Hippocampal formation (tissue), 2 donors: ENCODE measurements at regions not wholly inside any gene's neighbourhood (a gene's known extent, or its start where the extent isn't known, plus 50 kb on each side); places are given as distances from the start of the nearest gene placed in this dataset.
"Not testable (repeated sequence)": the region's sequence is repeated elsewhere in the genome, so short reads cannot be mapped to it uniquely, and the experiment has no call there.

ENCODE experiments used
- DNase-seq, 2 donors: peaks; one replicate each; lab custom pipeline; 2025; lab: John Stamatoyannopoulos, UW

GRCh38 chr10:65787571-65787970 is 1138.3 kb upstream of the LRRTM3 start:
- no peak for DNase-seq

- no peak for DNase-seq
These were observed 1137.6 kb upstream of the LRRTM3 start for GRCh38 chr10:65788271-65788670.

- no peak for DNase-seq
These were observed 1133.9 kb upstream of the LRRTM3 start for GRCh38 chr10:65791979-65792378.

GRCh38 chr10:65793738-65794425 is 1132.0 kb upstream of the LRRTM3 start:
- DNase-seq, result no peak

- DNase-seq, result not testable (repeated sequence)
These were observed 1131.0 kb upstream of the LRRTM3 start for GRCh38 chr10:65794861-65795260.

GRCh38 chr10:65796472-65796871 is 1129.4 kb upstream of the LRRTM3 start:
- no peak for DNase-seq

- DNase-seq, result no peak
These were observed 1127.7 kb upstream of the LRRTM3 start for GRCh38 chr10:65798133-65798532.

GRCh38 chr10:65802391-65802790 is 1123.4 kb upstream of the LRRTM3 start:
- no peak for DNase-seq

GRCh38 chr10:65805511-65805910 is 1120.3 kb upstream of the LRRTM3 start:
- no peak for DNase-seq

- DNase-seq, result no peak
These were observed 1119.8 kb upstream of the LRRTM3 start for GRCh38 chr10:65805993-65806392.

- no peak for DNase-seq
These were observed 1117.0 kb upstream of the LRRTM3 start for GRCh38 chr10:65808687-65809333.

GRCh38 chr10:65811931-65812525 is 1113.8 kb upstream of the LRRTM3 start:
- DNase-seq, result no peak

GRCh38 chr10:65816536-65816935 is 1109.3 kb upstream of the LRRTM3 start:
- DNase-seq, result no peak

GRCh38 chr10:65818990-65819389 is 1106.8 kb upstream of the LRRTM3 start:
- no peak for DNase-seq

GRCh38 chr10:65827359-65827758 is 1098.5 kb upstream of the LRRTM3 start:
- DNase-seq, result no peak

- DNase-seq, result no peak
These were observed 1087.0 kb upstream of the LRRTM3 start for GRCh38 chr10:65838811-65839210.

GRCh38 chr10:65843203-65843602 is 1082.6 kb upstream of the LRRTM3 start:
- DNase-seq, result no peak

- DNase-seq, result no peak
These were observed 1079.9 kb upstream of the LRRTM3 start for GRCh38 chr10:65845916-65846315.

- DNase-seq, result no peak
These were observed 1079.3 kb upstream of the LRRTM3 start for GRCh38 chr10:65846541-65846940.

GRCh38 chr10:65846949-65847348 is 1078.9 kb upstream of the LRRTM3 start:
- no peak for DNase-seq

GRCh38 chr10:65847436-65848230 is 1078.2 kb upstream of the LRRTM3 start:
- no peak for DNase-seq

- DNase-seq, result no peak
These were observed 1067.0 kb upstream of the LRRTM3 start for GRCh38 chr10:65858841-65859240.

GRCh38 chr10:65861249-65861648 is 1064.6 kb upstream of the LRRTM3 start:
- no peak for DNase-seq
